ENCODE measurements at regions not wholly inside any gene's neighbourhood (a gene's known extent, or its start where the extent isn't known, plus 50 kb on each side); places are given as distances from the start of the nearest gene placed in this dataset.

GRCh38 chr2:37583867-37584266 is 87.6 kb downstream of the CDC42EP3 start:
- no TSS peak for BruUV-seq (replicated peaks)
- Histone ChIP-seq H3K4me2 (ENCODE audit: insufficient read depth, low read length) (no peak overlapping the region), H3K9me3 (replicated peaks; ENCODE audit: control insufficient read depth, insufficient read depth, low read depth, low read length) (0 out of 2 replicates have a peak, but pooled peaks cover 5% of the 10 kb centered on the region), H3K9ac (ENCODE audit: insufficient read depth in 1 of 2, low read depth in 2 of 2, low read length in 2 of 2) (no peak overlapping the region), H4K20me1 (replicated peaks; ENCODE audit: control insufficient read depth, insufficient read depth, low read length) (no peaks in the 10 kb centered on the region), H3K9me1 (ENCODE audit: control insufficient read depth, insufficient read depth, low read length) (no peaks in the 10 kb centered on the region), H2AFZ (ENCODE audit: low read depth, low read length) (no peak overlapping the region), H3K4me3 (no peak overlapping the region), H3K27me3 (ENCODE audit: control insufficient read depth in 2 of 2, insufficient read depth in 2 of 2, low read length in 2 of 2) (no peaks in the 10 kb centered on the region), H3K79me2 (ENCODE audit: control insufficient read depth, insufficient read depth, low read length) (no peaks in the 10 kb centered on the region), H3K36me3 (ENCODE audit: control insufficient read depth, insufficient read depth, low read length) (peaks cover 4% of the 10 kb centered on the region; the same call in 1 of the 3 replicates), H3K27ac (ENCODE audit: extremely low read depth, low read depth, low read length) (no peak overlapping the region), H3K4me1 (replicated peaks in 1 of 2; ENCODE audit: control insufficient read depth in 2 of 2, insufficient read depth in 2 of 2, low read length in 2 of 2) (peaks cover 0 to 34% of the 10 kb centered on the region in 2 experiments; a peak in 4 of 5 replicates)
- TF ChIP-seq U2AF1 (optimal IDR thresholded peaks at IDR 0.05; ENCODE audit: low read depth, low read length) (no peak), RAD51 (IDR thresholded peaks at IDR 0.05; ENCODE audit: borderline replicate concordance, low read depth) (no peak), HSF4 (CRISPR knock-in tag; IDR thresholded peaks at IDR 0.05; ENCODE audit: borderline replicate concordance) (no peak), FOXP1 (CRISPR knock-in tag; IDR thresholded peaks at IDR 0.05) (no peak), FOXA1 (IDR thresholded peaks at IDR 0.05; ENCODE audit: borderline replicate concordance) (no peak), SMARCA4 (IDR thresholded peaks at IDR 0.05) (no peak), ATF1 (CRISPR knock-in tag; IDR thresholded peaks at IDR 0.05) (no peak), ATF1 (tag; IDR thresholded peaks at IDR 0.05) (no peak), CC2D1A (IDR thresholded peaks at IDR 0.05) (no peak), LCOR (CRISPR knock-in tag; IDR thresholded peaks at IDR 0.05) (no peak), ZNF507 (tag; conservative IDR thresholded peaks at IDR 0.05) (no peak), NCOA4 (IDR thresholded peaks at IDR 0.05; ENCODE audit: partially characterized antibody) (no peak), POLR2A (conservative IDR thresholded peaks at IDR 0.05) (no peak)
- TF ChIP-seq, protein P1, sequence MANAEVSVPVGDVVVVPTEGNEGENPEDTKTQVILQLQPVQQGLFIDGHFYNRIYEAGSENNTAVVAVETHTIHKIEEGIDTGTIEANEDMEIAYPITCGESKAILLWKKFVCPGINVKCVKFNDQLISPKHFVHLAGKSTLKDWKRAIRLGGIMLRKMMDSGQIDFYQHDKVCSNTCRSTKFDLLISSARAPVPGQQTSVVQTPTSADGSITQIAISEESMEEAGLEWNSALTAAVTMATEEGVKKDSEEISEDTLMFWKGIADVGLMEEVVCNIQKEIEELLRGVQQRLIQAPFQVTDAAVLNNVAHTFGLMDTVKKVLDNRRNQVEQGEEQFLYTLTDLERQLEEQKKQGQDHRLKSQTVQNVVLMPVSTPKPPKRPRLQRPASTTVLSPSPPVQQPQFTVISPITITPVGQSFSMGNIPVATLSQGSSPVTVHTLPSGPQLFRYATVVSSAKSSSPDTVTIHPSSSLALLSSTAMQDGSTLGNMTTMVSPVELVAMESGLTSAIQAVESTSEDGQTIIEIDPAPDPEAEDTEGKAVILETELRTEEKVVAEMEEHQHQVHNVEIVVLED (CRISPR knock-in tag; IDR thresholded peaks at IDR 0.05), result no peak
- TF ChIP-seq, protein P2, sequence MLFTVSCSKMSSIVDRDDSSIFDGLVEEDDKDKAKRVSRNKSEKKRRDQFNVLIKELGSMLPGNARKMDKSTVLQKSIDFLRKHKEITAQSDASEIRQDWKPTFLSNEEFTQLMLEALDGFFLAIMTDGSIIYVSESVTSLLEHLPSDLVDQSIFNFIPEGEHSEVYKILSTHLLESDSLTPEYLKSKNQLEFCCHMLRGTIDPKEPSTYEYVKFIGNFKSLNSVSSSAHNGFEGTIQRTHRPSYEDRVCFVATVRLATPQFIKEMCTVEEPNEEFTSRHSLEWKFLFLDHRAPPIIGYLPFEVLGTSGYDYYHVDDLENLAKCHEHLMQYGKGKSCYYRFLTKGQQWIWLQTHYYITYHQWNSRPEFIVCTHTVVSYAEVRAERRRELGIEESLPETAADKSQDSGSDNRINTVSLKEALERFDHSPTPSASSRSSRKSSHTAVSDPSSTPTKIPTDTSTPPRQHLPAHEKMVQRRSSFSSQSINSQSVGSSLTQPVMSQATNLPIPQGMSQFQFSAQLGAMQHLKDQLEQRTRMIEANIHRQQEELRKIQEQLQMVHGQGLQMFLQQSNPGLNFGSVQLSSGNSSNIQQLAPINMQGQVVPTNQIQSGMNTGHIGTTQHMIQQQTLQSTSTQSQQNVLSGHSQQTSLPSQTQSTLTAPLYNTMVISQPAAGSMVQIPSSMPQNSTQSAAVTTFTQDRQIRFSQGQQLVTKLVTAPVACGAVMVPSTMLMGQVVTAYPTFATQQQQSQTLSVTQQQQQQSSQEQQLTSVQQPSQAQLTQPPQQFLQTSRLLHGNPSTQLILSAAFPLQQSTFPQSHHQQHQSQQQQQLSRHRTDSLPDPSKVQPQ (CRISPR knock-in tag; IDR thresholded peaks at IDR 0.05; ENCODE audit: borderline replicate concordance), result no peak
- in situ Hi-C loops (cut with MboI), result no loop called here
- ChIA-PET POLR2A (no interaction called here), CTCF (ENCODE audit: low intra/inter-chr PET ratio) (no interaction called here)
- WGBS (ENCODE audit: insufficient coverage, low coverage, missing lambda C conversion rate), result 100% methylated on average over 2 of the region's 2 CpGs
- DNase-seq (ENCODE audit: extremely low read depth in 1 of 4, low spot score in 3 of 4), result no peak
- intact Hi-C loops (cut with micrococcal nuclease), result no loop called here
- ATAC-seq, result no peak
- no peak for FAIRE-seq

Data from K562 (cell line).